Panc1 (cell line): ENCODE measurements at regions not wholly inside any gene's neighbourhood (a gene's known extent, or its start where the extent isn't known, plus 50 kb on each side); places are given as distances from the start of the nearest gene placed in this dataset.

Experiments
- CTCF ChIP-seq: fragments of 450-650 bp; IDR thresholded peaks from 2 replicates; pipeline ENCODE4 v1.5.1; 2017; ENCODE audit warnings: mild to moderate bottlenecking
- POLR2AphosphoS5 ChIP-seq: IDR thresholded peaks from 2 replicates; pipeline ENCODE4 v1.6.1; 2012; ENCODE audit warnings: mild to moderate bottlenecking, low read depth, low read length, moderate library complexity
- REST ChIP-seq, 2 experiments: IDR thresholded peaks; 2 replicates each; pipeline ENCODE4 v1.6.1; 2011 to 2012; ENCODE audit warnings: low read depth in 2 of 2, control low read depth in 1 of 2, low read length in 1 of 2, mild to moderate bottlenecking in 1 of 2, moderate library complexity in 1 of 2; ENCODE audit not compliant: insufficient read depth in 1 of 2
- SIN3A ChIP-seq: IDR thresholded peaks from 2 replicates; pipeline ENCODE4 v1.6.1; 2012; ENCODE audit warnings: low read depth, mild to moderate bottlenecking, low read length, moderate library complexity, borderline replicate concordance; ENCODE audit not compliant: insufficient read depth

- TF ChIP-seq CTCF = no peak
- no peak for TF ChIP-seq REST (IDR thresholded peaks at IDR 0.05; ENCODE audit: insufficient read depth in 1 of 2, low read depth in 2 of 2, low read length in 1 of 2)
- TF ChIP-seq POLR2AphosphoS5 = no peak
- TF ChIP-seq SIN3A = no peak
Measured at GRCh38 chr13:31426395-31426794, 226.6 kb downstream of the B3GLCT start.
